Left forelimb (tissue), 1 donor: ENCODE measurements at regions not wholly inside any gene's neighbourhood (a gene's known extent, or its start where the extent isn't known, plus 50 kb on each side); places are given as distances from the start of the nearest gene placed in this dataset.

Experiments used
- DNase-seq: peaks from one replicate; pipeline ENCODE4 v3.0.0-alpha.2; 2018; ENCODE audit warnings: low spot score

GRCh38 chr18:78564518-78564917 lies 415.1 kb upstream of the SALL3 start:
- no peak for DNase-seq

DNA sequence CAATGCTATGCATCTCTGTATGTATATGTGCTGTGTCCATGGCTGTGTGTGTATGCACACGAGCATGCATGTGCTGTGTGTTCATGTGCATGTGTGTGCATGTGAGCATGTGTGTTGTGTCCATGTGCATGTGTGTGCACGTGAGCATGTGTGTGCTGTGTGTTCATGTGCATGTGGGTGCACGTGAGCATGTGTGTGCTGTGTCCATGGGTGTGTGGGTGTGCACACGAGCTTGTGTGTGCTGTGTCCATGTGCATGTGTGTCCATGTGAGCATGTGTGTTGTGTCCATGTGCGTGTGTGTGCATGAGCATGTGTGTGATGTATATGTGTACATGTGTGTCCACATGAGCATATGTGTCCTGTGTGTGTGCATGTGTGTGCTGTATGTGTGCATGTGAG lies 414.4 kb upstream of the SALL3 start:
- DNase-seq = no peak

- no peak for DNase-seq
Measured at GRCh38 chr18:78566065-78566464, 413.6 kb upstream of the SALL3 start.

GRCh38 chr18:78566720-78567119 lies 412.9 kb upstream of the SALL3 start:
- DNase-seq = no peak

DNA sequence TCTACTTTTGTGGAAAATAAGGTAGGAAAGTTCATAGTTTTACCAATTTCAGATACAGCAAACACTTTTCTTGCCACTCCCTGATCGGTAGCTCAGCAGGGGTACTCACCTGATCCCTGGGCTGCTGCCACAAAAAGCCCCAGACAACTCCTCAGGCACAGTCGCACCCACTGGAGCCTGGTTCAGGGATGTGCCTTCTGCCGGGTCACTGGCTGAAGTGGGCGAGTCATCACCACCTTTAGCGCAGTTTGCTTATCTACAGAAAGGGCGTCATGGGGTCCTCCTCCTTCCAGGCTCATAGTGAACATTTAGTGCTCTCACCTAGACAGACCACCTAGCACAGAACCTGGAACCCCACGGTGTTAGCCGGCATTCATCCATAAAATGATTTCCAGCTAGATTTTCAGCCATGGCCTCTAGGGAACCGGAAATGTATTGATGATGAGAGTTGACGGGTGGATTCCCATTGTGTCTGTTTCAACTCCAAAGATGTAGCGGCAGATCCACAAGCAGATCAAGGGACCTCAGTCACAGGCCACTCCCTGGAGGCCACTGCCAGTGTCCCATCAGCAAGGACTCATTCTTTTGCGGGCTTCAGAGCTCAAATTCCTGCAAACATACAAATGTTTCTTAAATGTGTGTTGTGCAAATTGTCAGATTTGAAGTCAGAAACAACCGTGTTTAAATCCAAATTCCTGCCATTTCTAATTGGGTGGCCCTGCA lies 408.4 kb upstream of the SALL3 start:
- no peak for DNase-seq

- no peak for DNase-seq
Measured at GRCh38 chr18:78571831-78572347, 407.7 kb upstream of the SALL3 start.

DNA sequence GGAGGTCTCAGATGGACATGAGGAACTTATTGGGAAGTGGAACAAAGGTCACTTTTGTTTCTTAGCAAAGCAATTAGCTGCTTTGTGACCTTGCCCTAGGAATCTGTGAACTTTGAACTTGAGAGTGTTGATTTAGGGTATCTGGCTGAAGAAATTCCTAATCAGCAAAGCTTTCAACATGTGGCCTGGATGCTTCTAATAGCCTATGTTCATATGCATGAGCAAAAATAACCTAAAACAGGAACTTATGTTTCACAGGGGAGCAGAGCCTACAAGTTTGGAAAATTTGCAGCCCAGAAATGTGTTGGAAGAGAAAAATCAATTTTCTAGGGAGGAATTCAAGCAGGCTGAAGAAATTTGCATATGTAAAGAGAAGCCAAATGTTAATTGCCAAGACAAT lies 405.8 kb upstream of the SALL3 start:
- no peak for DNase-seq

- DNase-seq = peak; percentile 61
Measured at GRCh38 chr18:78576967-78577366, 402.7 kb upstream of the SALL3 start.

- DNase-seq = peak; percentile 33
Measured at GRCh38 chr18:78579449-78579848, 400.2 kb upstream of the SALL3 start.

GRCh38 chr18:78579854-78580577 lies 399.6 kb upstream of the SALL3 start:
- peak; percentile 45 for DNase-seq

DNA sequence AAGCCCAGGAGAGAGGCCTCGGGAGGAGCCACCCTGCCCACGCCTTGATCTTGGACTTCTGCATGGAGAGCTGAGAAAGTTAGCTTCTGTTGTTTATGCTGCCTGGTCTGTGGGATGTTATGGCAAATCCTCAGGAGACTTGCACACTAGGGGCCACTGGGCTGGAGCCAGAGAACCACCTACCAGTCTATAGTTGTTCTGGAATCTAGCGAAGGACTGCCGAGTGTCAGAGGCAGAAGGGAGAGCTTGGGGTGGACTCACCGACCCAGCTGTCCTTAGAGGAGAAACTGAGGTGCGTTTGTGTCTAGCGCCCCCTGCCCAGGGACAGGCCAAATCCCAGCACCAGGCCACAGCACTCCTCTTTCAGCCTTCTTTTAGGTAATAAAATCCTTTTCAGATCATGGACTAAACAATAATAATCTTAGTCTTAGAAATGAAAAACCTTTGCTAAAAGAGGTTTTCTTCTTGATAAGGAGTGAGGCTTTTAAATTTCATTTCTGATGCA lies 398.7 kb upstream of the SALL3 start:
- peak; percentile 44 for DNase-seq

DNA sequence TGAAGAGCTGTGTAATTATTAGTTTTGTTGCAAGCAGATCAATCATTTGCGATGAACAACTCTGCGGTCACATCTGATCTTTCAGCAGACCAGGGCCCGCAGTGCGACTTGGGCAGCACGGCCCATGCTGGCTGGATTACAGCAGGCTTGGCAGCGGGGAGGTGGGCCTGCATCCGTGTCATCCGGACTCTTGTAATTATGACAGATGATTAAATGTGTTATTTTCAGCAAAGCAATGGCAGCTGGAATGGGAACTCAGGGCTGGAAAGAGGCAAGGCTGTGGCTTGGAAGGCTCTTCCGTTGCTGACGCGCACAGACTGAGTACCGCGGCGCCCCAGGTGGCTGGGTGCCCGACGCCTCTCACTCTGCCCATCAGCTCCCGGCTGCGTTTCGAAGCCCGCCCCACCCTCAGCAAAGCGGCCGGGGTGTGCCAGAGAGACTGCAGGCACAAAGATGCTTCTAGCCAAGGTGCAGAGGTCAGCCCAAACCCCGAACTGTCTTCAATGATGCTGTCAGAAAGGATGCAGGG lies 397.4 kb upstream of the SALL3 start:
- DNase-seq = no peak

- DNase-seq = peak; percentile 30
Measured at GRCh38 chr18:78582898-78583738, 396.5 kb upstream of the SALL3 start.

- DNase-seq = no peak
Measured at GRCh38 chr18:78583739-78584458, 395.7 kb upstream of the SALL3 start.

GRCh38 chr18:78584459-78585022 lies 395.1 kb upstream of the SALL3 start:
- DNase-seq = no peak

GRCh38 chr18:78586586-78586985 lies 393.0 kb upstream of the SALL3 start:
- DNase-seq = no peak

- no peak for DNase-seq
Measured at GRCh38 chr18:78587096-78587495, 392.5 kb upstream of the SALL3 start.

DNA sequence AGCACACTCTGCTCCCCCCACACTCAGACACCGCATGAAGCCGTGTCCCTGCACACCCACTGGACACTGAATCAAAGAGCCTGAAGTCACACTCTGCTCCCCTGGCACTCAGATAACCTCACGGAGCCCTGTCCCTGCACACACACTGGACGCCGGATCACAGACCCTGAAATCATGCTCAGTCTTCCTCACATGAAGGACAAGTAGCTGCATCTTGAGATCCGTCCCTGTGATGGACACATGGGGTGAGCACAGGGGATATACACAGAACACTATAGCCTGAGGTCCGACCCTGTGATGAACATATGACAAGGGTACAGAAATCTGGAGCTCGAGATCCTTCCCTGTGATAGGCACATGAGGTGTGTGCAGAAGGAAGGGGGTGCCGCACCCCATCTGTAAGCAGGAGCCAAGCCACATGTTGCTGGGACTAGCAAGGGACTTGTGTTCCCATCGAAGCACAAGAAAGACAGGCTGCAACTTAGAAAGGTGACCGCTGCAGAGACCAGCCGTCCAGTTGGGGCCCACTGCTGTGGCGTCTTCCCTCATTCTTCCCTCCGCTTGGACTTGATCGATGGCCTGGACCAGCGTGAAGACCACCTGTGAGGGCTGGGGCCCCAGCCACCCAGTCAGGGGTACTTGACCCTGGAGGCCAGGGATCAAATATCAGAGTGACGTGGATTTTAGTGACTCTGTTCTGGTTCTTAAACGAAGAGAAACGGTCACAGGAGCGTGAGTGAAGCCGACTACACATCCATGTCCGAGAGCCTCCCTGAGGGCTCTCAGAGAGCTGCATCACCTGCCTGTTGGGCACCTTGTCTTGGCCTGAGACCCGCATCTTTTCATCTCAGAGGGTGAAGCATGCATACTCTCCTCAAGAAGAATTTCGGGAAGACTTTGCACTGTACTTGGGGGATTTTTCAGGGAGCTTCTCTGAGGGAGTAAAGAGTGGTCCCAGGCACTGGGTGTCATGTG lies 391.7 kb upstream of the SALL3 start:
- no peak for DNase-seq

DNA sequence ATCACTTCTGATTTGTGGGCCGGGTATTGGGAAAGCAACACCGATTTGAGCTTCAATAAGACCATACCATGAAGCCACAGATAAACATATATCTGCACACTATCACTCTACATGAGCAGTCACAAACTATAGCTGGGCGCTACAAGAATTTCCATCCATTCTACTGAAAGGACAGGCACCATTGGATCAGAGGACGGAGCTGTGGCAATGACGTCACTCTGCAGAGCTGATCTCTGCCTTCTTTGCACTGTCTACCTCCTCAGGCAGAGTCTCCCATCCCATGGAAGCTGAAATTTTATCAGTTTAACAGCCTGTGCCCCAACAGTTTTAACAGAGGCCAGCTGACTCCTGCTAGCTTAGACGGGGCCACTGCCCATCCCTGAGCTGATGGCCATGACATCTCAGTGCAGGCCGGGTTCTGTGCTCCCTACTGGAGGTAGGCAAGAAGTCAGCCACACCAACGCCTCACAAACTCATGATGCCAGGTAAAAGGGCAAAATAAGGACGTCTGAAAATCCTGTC lies 389.6 kb upstream of the SALL3 start:
- DNase-seq = no peak

DNA sequence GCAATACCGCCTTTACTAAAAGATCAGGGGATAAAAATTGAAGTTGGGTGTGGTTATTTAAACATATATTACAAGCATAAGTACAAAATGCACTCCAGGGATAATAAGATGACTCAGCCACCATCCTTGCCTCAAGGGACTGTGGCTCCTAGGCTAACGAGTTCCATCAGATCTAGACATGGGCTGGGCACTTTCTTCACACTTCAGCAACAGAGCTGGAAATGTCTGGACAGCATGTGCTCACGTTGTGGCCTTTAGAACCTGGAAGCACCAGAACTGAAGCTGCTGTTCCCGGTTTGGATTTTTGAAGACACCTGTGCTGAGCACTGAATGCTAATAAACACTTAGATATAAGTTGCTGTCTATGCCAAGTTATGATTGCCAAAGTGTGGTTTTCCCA lies 384.2 kb upstream of the SALL3 start:
- DNase-seq = no peak
